Left ventricle myocardium inferior (tissue), 1 donor: ENCODE measurements at regions not wholly inside any gene's neighbourhood (a gene's known extent, or its start where the extent isn't known, plus 50 kb on each side); places are given as distances from the start of the nearest gene placed in this dataset.

Source experiments
- DNase-seq: peaks from one replicate; pipeline ENCODE4 v3.0.0-alpha.2; 2020
- H3K27ac ChIP-seq: fragments of 200-600 bp; replicated peaks from 2 replicates; pipeline ENCODE4 v1.8.0; 2021
- H3K27me3 ChIP-seq: fragments of 200-600 bp; 2 replicates; pipeline ENCODE4 v1.8.0; 2021; ENCODE audit warnings: low read depth
- H3K36me3 ChIP-seq: fragments of 200-600 bp; 2 replicates; pipeline ENCODE4 v1.8.0; 2021
- H3K4me1 ChIP-seq: fragments of 200-600 bp; 2 replicates; pipeline ENCODE4 v1.8.0; 2021
- H3K4me3 ChIP-seq: fragments of 200-600 bp; 2 replicates; pipeline ENCODE4 v1.8.0; 2021; ENCODE audit warnings: mild to moderate bottlenecking, moderate library complexity
- H3K9me3 ChIP-seq: fragments of 200-600 bp; replicated peaks from 2 replicates; pipeline ENCODE4 v1.8.0; 2021
- intact Hi-C: fragments of 100-400 bp; cut with micrococcal nuclease; formaldehyde crosslinking; loops from one replicate; pipeline ENCODE4 v1.11.0; 2022
- TF ChIP-seq, protein P1 (sequence below): fragments of 200-600 bp; IDR thresholded peaks from 2 replicates; pipeline ENCODE4 v1.8.0; 2021; ENCODE audit warnings: antibody characterized with exemption, mild to moderate bottlenecking, borderline replicate concordance
- donor health status: DM: no; HTN: yes; CAD: no; lungs with severe emphysema.

DNA sequence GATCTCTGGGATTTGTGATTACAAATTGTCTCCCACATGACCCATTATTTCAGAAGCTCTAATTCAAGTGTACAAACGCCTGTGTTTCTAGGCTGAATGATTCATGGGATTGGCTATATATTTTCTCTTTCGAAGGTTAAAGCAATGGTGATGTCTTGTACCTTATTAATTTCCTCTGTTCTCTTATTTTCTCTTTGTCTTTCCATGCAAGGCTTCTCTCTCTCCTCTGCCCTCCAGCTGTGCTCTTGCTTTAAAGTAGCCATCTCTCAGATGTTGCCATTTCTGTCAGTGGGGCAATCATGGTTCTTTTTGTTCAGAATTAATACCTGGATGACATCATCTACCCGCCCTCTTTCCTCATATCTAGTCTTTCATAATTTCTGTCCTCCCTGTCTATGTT lies 184.3 kb upstream of the ATP10B start:
- H3K36me3 ChIP-seq, result no peaks in the 10 kb centered on the region
- H3K27ac ChIP-seq, result no peak overlapping the region
- H3K9me3 ChIP-seq, result no peaks in the 10 kb centered on the region
- no peak overlapping the region for H3K4me3 ChIP-seq
- DNase-seq, result no peak
- no peaks in the 10 kb centered on the region for H3K27me3 ChIP-seq
- no peaks in the 10 kb centered on the region for H3K4me1 ChIP-seq
- TF ChIP-seq, protein P1, sequence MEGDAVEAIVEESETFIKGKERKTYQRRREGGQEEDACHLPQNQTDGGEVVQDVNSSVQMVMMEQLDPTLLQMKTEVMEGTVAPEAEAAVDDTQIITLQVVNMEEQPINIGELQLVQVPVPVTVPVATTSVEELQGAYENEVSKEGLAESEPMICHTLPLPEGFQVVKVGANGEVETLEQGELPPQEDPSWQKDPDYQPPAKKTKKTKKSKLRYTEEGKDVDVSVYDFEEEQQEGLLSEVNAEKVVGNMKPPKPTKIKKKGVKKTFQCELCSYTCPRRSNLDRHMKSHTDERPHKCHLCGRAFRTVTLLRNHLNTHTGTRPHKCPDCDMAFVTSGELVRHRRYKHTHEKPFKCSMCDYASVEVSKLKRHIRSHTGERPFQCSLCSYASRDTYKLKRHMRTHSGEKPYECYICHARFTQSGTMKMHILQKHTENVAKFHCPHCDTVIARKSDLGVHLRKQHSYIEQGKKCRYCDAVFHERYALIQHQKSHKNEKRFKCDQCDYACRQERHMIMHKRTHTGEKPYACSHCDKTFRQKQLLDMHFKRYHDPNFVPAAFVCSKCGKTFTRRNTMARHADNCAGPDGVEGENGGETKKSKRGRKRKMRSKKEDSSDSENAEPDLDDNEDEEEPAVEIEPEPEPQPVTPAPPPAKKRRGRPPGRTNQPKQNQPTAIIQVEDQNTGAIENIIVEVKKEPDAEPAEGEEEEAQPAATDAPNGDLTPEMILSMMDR, result no peak
- intact Hi-C loops, result no loop called here

DNA sequence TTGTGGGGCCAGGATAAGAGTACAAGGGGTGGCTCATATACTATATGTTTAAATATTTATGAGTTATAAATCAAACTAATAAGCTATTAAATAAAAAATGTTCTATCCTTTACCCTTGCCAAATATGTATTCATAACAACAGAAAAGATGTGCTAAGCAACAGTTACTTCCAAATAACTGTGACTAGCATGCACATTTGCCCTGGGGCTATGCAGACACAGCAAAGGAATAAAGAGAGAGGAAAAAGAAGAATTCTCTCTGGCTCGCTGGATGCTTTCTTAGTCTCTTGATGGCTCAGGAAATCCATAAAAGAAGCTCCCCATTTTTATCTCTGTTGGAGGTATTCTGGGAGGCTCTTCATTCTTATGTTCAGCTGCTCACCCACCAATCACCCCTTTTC lies 182.4 kb upstream of the ATP10B start:
- Histone ChIP-seq H3K27ac (no peak overlapping the region), H3K4me3 (no peak overlapping the region), H3K27me3 (no peaks in the 10 kb centered on the region), H3K36me3 (no peaks in the 10 kb centered on the region), H3K9me3 (no peaks in the 10 kb centered on the region), H3K4me1 (no peaks in the 10 kb centered on the region)
- intact Hi-C loops, result no loop called here
- TF ChIP-seq, protein P1, result no peak
- DNase-seq, result no peak

DNA sequence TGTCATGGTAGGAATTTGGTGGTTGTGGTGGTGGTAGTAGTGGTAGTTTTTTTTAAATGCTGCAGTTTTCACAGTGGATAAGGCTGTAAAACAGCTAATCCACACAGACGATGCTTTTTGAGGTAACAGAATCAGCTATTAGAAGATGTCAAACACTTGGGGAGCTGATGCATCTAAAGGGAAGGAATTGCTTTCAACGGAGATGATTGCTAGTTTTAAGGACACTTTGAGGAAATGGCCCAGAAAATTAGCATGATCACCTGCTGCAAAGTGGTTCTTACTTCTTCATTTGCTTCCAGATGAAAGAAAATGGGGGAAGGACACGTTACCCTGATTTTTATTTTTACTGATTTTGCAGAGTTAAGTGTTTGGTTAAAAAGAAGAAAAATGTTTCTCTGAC lies 178.2 kb upstream of the ATP10B start:
- DNase-seq, result no peak
- H3K4me1 ChIP-seq, result no peaks in the 10 kb centered on the region
- H3K4me3 ChIP-seq, result no peak overlapping the region
- no peak overlapping the region for H3K27ac ChIP-seq
- H3K36me3 ChIP-seq, result no peaks in the 10 kb centered on the region
- intact Hi-C loops, result no loop called here
- H3K27me3 ChIP-seq, result no peaks in the 10 kb centered on the region
- H3K9me3 ChIP-seq, result no peaks in the 10 kb centered on the region
- TF ChIP-seq, protein P1, result no peak

DNA sequence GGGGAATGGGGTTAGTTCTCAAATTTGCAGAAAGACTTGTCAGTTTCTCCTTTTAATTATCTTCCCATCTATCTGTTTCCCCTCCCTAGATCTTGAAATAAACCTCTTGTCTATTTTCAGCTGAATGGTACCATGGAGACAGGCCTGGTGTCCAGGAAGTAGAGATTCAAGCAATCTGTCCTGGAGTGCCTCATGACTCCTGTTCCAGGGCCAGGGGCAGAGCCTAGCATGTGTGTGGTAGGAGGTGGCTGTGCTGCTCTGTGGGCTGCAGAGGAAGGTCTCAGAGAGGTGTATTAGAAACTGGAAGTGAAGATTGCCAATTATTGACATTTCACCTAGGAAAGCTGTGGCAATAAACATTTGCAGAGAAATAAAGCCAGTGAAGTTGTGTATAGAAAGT lies 175.8 kb upstream of the ATP10B start:
- TF ChIP-seq, protein P1, result no peak
- intact Hi-C loops, result no loop called here

DNA sequence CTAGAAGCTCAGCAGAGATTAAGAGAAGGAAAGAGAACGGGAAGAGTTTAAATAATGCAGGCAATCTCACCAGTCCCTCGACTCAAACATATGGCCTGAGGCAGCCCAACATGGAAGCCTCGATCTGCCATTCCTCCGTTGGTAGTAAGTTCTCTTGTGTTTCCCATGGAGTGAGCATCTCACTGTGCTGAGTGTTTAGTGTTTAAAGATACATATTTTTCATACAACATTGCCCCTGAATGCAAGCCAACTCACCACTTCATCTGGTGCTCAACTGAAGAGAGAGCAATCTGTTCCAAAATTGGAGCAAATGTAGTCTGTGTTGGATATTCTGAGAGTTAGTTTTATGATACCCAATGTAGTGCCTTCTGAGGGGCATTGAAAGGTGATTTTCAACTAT lies 171.5 kb upstream of the ATP10B start:
- Histone ChIP-seq H3K27ac (no peak overlapping the region), H3K9me3 (no peaks in the 10 kb centered on the region), H3K4me1 (no peaks in the 10 kb centered on the region), H3K4me3 (no peak overlapping the region), H3K27me3 (no peaks in the 10 kb centered on the region), H3K36me3 (no peaks in the 10 kb centered on the region)
- TF ChIP-seq, protein P1, result no peak
- intact Hi-C loops, result no loop called here
- no peak for DNase-seq

More for the DNA sequence above, 175.8 kb upstream of the ATP10B start:
- DNase-seq, result no peak
- Histone ChIP-seq H3K4me3 (no peak overlapping the region), H3K36me3 (no peaks in the 10 kb centered on the region), H3K27ac (no peak overlapping the region), H3K27me3 (no peaks in the 10 kb centered on the region), H3K9me3 (no peaks in the 10 kb centered on the region), H3K4me1 (no peaks in the 10 kb centered on the region)

DNA sequence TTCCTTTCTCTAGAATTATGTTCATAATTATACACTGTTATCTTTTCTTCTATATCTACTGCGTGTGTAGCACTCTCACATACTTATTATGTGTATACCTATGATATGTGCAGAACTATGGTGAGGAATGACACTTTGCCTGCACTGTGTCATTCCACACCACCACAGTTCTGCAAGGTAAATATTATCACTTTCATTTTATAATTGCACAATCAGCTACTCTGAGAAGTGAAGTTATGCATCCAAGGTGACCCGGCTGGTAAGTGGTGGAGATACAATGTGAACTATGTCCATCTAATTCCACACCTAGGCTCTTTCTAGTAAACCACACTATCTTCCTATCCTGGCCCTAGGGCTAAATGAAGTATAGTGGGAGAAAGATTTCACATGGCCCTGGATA lies 170.1 kb upstream of the ATP10B start:
- Histone ChIP-seq H3K27me3 (no peaks in the 10 kb centered on the region), H3K9me3 (peaks cover under 1% of the 10 kb centered on the region), H3K36me3 (no peaks in the 10 kb centered on the region), H3K27ac (no peak overlapping the region), H3K4me1 (no peaks in the 10 kb centered on the region), H3K4me3 (no peak overlapping the region)
- DNase-seq, result no peak
- intact Hi-C loops, result no loop called here
- TF ChIP-seq, protein P1, result no peak
